Stimulated activated naive CD8-positive, alpha-beta T cell treated with anti-CD3 and anti-CD28 coated beads, Interleukin-15, amount 100 ng/mL, for 72 hours (primary cell): ENCODE measurements at regions not wholly inside any gene's neighbourhood (a gene's known extent, or its start where the extent isn't known, plus 50 kb on each side); places are given as distances from the start of the nearest gene placed in this dataset.
"Not testable (repeated sequence)": the region's sequence is repeated elsewhere in the genome, so short reads cannot be mapped to it uniquely, and the experiment has no call there.

ENCODE experiments used
- ATAC-seq: fragments of 150-1000 bp; cut with Tn5 transposase; 2 replicates; pipeline ENCODE4 v1.10.0; 2021; ENCODE audit warnings: mild to moderate bottlenecking, moderate library complexity
- DNase-seq, 2 donors: peaks; one replicate each; pipeline ENCODE4 v3.0.0; 2021 to 2022
- H3K27ac Mint-ChIP-seq, 2 donors: one replicate each; pipeline ENCODE4 v1.8.0; 2022; ENCODE audit warnings: mild to moderate bottlenecking in 2 of 2, mixed read lengths in 2 of 2, moderate library complexity in 2 of 2
- H3K27me3 Mint-ChIP-seq: one replicate; pipeline ENCODE4 v1.8.0; 2022; ENCODE audit warnings: mixed read lengths
- H3K4me1 Mint-ChIP-seq: one replicate; pipeline ENCODE4 v1.8.0; 2022; ENCODE audit warnings: mild to moderate bottlenecking, mixed read lengths
- H3K4me3 Mint-ChIP-seq, 2 donors: one replicate each; pipeline ENCODE4 v1.8.0; 2022; ENCODE audit warnings: mild to moderate bottlenecking in 2 of 2, mixed read lengths in 2 of 2, moderate library complexity in 1 of 2
- H3K9me3 Mint-ChIP-seq, 2 donors: one replicate each; pipeline ENCODE4 v1.8.0; 2022; ENCODE audit warnings: mixed read lengths in 2 of 2

GRCh38 chr16:26598998-26599784 is 467.5 kb upstream of the C16orf82 start:
- DNase-seq (peak; percentile 22 to 27), ATAC-seq (no peak)
- peaks cover 6% of the 10 kb centered on the region for H3K27me3 Mint-ChIP-seq
- H3K9me3 Mint-ChIP-seq, result peaks cover 6 to 9% of the 10 kb centered on the region in 2 donors
- H3K27ac Mint-ChIP-seq, result peak overlapping the region; percentile 90 to 95
- H3K4me1 Mint-ChIP-seq, result peaks cover 89% of the 10 kb centered on the region
- peak overlapping the region; percentile 6 to 81 for H3K4me3 Mint-ChIP-seq

GRCh38 chr16:26599785-26600104 is 467.0 kb upstream of the C16orf82 start:
- ATAC-seq (no peak), DNase-seq (peak in 1 of 2 donors; percentile 27)
- Mint-ChIP-seq H3K4me1 (peaks cover 89% of the 10 kb centered on the region), H3K9me3 (peaks cover 12 to 13% of the 10 kb centered on the region in 2 donors), H3K27me3 (peaks cover 11% of the 10 kb centered on the region), H3K27ac (peak overlapping the region; percentile 90 to 95), H3K4me3 (peak overlapping the region in 1 of 2 donors; percentile 81)

GRCh38 chr16:26601335-26601734 is 465.4 kb upstream of the C16orf82 start:
- H3K4me1 Mint-ChIP-seq, result peaks cover 92% of the 10 kb centered on the region
- no peak for ATAC-seq
- no peak for DNase-seq
- H3K9me3 Mint-ChIP-seq, result peaks cover 12 to 13% of the 10 kb centered on the region in 2 donors
- peak overlapping the region in 1 of 2 donors; percentile 32 for H3K4me3 Mint-ChIP-seq
- H3K27ac Mint-ChIP-seq, result peak overlapping the region in 1 of 2 donors; percentile 75
- peaks cover 26% of the 10 kb centered on the region for H3K27me3 Mint-ChIP-seq

- Mint-ChIP-seq H3K9me3 (peaks cover 8 to 12% of the 10 kb centered on the region in 2 donors), H3K4me3 (no peak overlapping the region), H3K27ac (peak overlapping the region in 1 of 2 donors; percentile 35), H3K4me1 (peaks cover 52% of the 10 kb centered on the region), H3K27me3 (peaks cover 55% of the 10 kb centered on the region)
- DNase-seq, result no peak
- no peak for ATAC-seq
These were observed 461.0 kb upstream of the C16orf82 start for GRCh38 chr16:26605626-26606271.

- Mint-ChIP-seq H3K4me1 (peaks cover 44% of the 10 kb centered on the region), H3K27me3 (peaks cover 61% of the 10 kb centered on the region), H3K4me3 (no peak overlapping the region), H3K27ac (peak overlapping the region in 1 of 2 donors; percentile 37), H3K9me3 (peaks cover 8 to 12% of the 10 kb centered on the region in 2 donors)
- DNase-seq, result no peak
- ATAC-seq, result no peak
These were observed 460.2 kb upstream of the C16orf82 start for GRCh38 chr16:26606381-26607150.

GRCh38 chr16:26614237-26614841 is 452.4 kb upstream of the C16orf82 start:
- peaks cover 41% of the 10 kb centered on the region for H3K27me3 Mint-ChIP-seq
- DNase-seq (no peak), ATAC-seq (peak; percentile 54)
- H3K27ac Mint-ChIP-seq, result peak overlapping the region in 1 of 2 donors; percentile 71
- H3K4me3 Mint-ChIP-seq, result peak overlapping the region; percentile 13 to 60
- H3K4me1 Mint-ChIP-seq, result peaks cover 30% of the 10 kb centered on the region
- peaks cover 16 to 19% of the 10 kb centered on the region in 2 donors for H3K9me3 Mint-ChIP-seq

- H3K9me3 Mint-ChIP-seq, result peaks cover 27 to 43% of the 10 kb centered on the region in 2 donors
- ATAC-seq (no peak), DNase-seq (no peak)
- H3K4me3 Mint-ChIP-seq, result no peak overlapping the region
- H3K27me3 Mint-ChIP-seq, result peaks cover 55% of the 10 kb centered on the region
- peaks cover 16% of the 10 kb centered on the region for H3K4me1 Mint-ChIP-seq
- no peak overlapping the region for H3K27ac Mint-ChIP-seq
These were observed 443.3 kb upstream of the C16orf82 start for GRCh38 chr16:26623442-26623841.

- H3K9me3 Mint-ChIP-seq, result peaks cover 34 to 64% of the 10 kb centered on the region in 2 donors
- peaks cover 25% of the 10 kb centered on the region for H3K27me3 Mint-ChIP-seq
- H3K27ac Mint-ChIP-seq, result no peak overlapping the region
- peaks cover 11% of the 10 kb centered on the region for H3K4me1 Mint-ChIP-seq
- DNase-seq (no peak), ATAC-seq (no peak)
- H3K4me3 Mint-ChIP-seq, result no peak overlapping the region
These were observed 438.8 kb upstream of the C16orf82 start for GRCh38 chr16:26627958-26628357.

- Mint-ChIP-seq H3K9me3 (peaks cover 47 to 67% of the 10 kb centered on the region in 2 donors), H3K27me3 (peaks cover 18% of the 10 kb centered on the region)
- not testable (repeated sequence) for ATAC-seq, H3K4me1 Mint-ChIP-seq, H3K4me3 Mint-ChIP-seq, H3K27ac Mint-ChIP-seq, DNase-seq
These were observed 435.4 kb upstream of the C16orf82 start for GRCh38 chr16:26631365-26631764.

GRCh38 chr16:26642047-26642664 is 424.6 kb upstream of the C16orf82 start:
- no peak for DNase-seq
- Mint-ChIP-seq H3K9me3 (no peaks in the 10 kb centered on the region), H3K27me3 (peaks cover 11% of the 10 kb centered on the region), H3K27ac (no peak overlapping the region), H3K4me1 (peaks cover 31% of the 10 kb centered on the region), H3K4me3 (no peak overlapping the region)
- ATAC-seq, result no peak

- H3K9me3 Mint-ChIP-seq, result no peaks in the 10 kb centered on the region
- peaks cover 17% of the 10 kb centered on the region for H3K27me3 Mint-ChIP-seq
- peak overlapping the region; percentile 1 to 21 for H3K4me3 Mint-ChIP-seq
- H3K27ac Mint-ChIP-seq, result peak overlapping the region in 1 of 2 donors; percentile 71
- H3K4me1 Mint-ChIP-seq, result peaks cover 31% of the 10 kb centered on the region
- DNase-seq, result no peak
- ATAC-seq, result no peak
These were observed 423.2 kb upstream of the C16orf82 start for GRCh38 chr16:26643519-26643918.

- Mint-ChIP-seq H3K27me3 (peaks cover 15% of the 10 kb centered on the region), H3K4me1 (peaks cover 31% of the 10 kb centered on the region), H3K9me3 (no peaks in the 10 kb centered on the region), H3K27ac (peak overlapping the region in 1 of 2 donors; percentile 2), H3K4me3 (peak overlapping the region in 1 of 2 donors; percentile 25)
- ATAC-seq, result peak; percentile 95
- DNase-seq, result peak; percentile 36 to 57
These were observed 421.7 kb upstream of the C16orf82 start for GRCh38 chr16:26644912-26645543.

GRCh38 chr16:26645614-26646013 is 421.1 kb upstream of the C16orf82 start:
- Mint-ChIP-seq H3K27me3 (peaks cover 9% of the 10 kb centered on the region), H3K4me3 (peak overlapping the region in 1 of 2 donors; percentile 6), H3K27ac (peak overlapping the region in 1 of 2 donors; percentile 66), H3K4me1 (peaks cover 31% of the 10 kb centered on the region), H3K9me3 (no peaks in the 10 kb centered on the region)
- ATAC-seq (peak; percentile 84), DNase-seq (peak; percentile 53 to 72)

GRCh38 chr16:26647870-26648269 is 418.9 kb upstream of the C16orf82 start:
- Mint-ChIP-seq H3K4me3 (no peak overlapping the region), H3K4me1 (peaks cover 34% of the 10 kb centered on the region), H3K27ac (no peak overlapping the region), H3K9me3 (no peaks in the 10 kb centered on the region), H3K27me3 (peaks cover 16% of the 10 kb centered on the region)
- no peak for ATAC-seq
- DNase-seq, result no peak
